ENCODE measurements at regions not wholly inside any gene's neighbourhood (a gene's known extent, or its start where the extent isn't known, plus 50 kb on each side); places are given as distances from the start of the nearest gene placed in this dataset.

- TF ChIP-seq EZH2phosphoT487 (IDR thresholded peaks at IDR 0.05; ENCODE audit: unreplicated experiment) (no peak), REST (IDR thresholded peaks at IDR 0.05; ENCODE audit: unreplicated experiment) (no peak), EZH2 (IDR thresholded peaks at IDR 0.05; ENCODE audit: low read depth, unreplicated experiment) (no peak), POLR2AphosphoS5 (IDR thresholded peaks at IDR 0.05; ENCODE audit: low read depth) (no peak)
These were observed 429.3 kb upstream of the CADM1 start for GRCh38 chr11:115933564-115933963.
